Nucleus accumbens (tissue), 56 donors: ENCODE measurements at regions not wholly inside any gene's neighbourhood (a gene's known extent, or its start where the extent isn't known, plus 50 kb on each side); places are given as distances from the start of the nearest gene placed in this dataset.

ENCODE experiments used
- DNase-seq, 56 donors: peaks; one replicate each; lab custom pipeline; 2025; lab: John Stamatoyannopoulos, UW

GRCh38 chr3:18507333-18507732 lies 82.2 kb upstream of the SATB1 start:
- DNase-seq: no peak

GRCh38 chr3:18505056-18505455 lies 79.9 kb upstream of the SATB1 start:
- DNase-seq: no peak

- DNase-seq: peak in 3 of 56 donors; percentile 2 to 6 (median 5)
Observed at GRCh38 chr3:18501679-18502343, 76.7 kb upstream of the SATB1 start.

- DNase-seq: no peak
Observed at GRCh38 chr3:18500322-18500721, 75.2 kb upstream of the SATB1 start.

- no peak for DNase-seq
Observed at GRCh38 chr3:18499301-18499700, 74.2 kb upstream of the SATB1 start.

GRCh38 chr3:18494251-18494650 lies 69.1 kb upstream of the SATB1 start:
- DNase-seq: no peak

- DNase-seq: no peak
Observed at GRCh38 chr3:18489939-18490338, 64.8 kb upstream of the SATB1 start.

GRCh38 chr3:18483226-18483625 lies 58.1 kb upstream of the SATB1 start:
- no peak for DNase-seq

- no peak for DNase-seq
Observed at GRCh38 chr3:18481946-18482548, 56.9 kb upstream of the SATB1 start.

- DNase-seq: no peak
Observed at GRCh38 chr3:18477620-18478019, 52.5 kb upstream of the SATB1 start.
